ENCODE measurements at regions not wholly inside any gene's neighbourhood (a gene's known extent, or its start where the extent isn't known, plus 50 kb on each side); places are given as distances from the start of the nearest gene placed in this dataset.

DNA sequence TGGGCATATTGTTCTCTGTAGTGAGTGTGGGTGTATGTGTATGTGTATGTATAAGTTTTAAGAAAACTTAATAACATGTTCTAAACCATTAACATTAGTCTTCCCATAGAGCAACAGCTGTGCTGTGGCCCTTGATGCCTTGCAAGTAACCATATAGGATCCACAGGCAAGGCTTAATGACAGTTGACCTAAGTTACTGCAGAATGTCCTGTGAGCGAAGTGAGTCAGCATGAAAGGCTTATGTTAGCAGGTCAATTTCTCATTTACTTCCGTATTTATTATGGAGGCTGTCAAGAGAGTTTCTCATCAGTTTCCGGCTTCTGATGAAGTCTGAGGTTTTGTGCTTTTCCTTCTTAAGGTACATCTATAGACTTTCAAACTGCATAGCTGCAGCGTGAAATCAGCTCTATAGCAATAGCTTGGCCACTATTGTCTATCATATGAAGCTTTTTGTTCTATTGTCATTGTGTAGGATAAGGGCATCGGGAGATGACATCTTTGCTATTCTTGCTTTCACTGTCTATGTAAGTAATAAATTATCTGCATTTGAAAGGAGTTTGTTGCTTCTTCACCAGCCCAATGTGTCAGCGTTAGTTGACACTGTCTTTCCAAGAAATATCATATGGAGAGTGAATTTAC is 1153.4 kb upstream of the AGA start:
- POLR2A ChIA-PET = no interaction called here
- Histone ChIP-seq H3K9me3 (no peaks in the 10 kb centered on the region), H3K4me3 (ENCODE audit: control insufficient read depth in 1 of 2, extremely low read depth in 1 of 2, low read length in 1 of 2) (no peak overlapping the region), H3K27me3 (replicated peaks in 1 of 2; ENCODE audit: control insufficient read depth in 2 of 2, extremely low read depth in 1 of 2, insufficient read depth in 2 of 2, low read length in 1 of 2) (no peaks in the 10 kb centered on the region), H3K4me1 (ENCODE audit: control insufficient read depth in 1 of 2, extremely low read depth in 1 of 2, insufficient read depth in 2 of 2, low read length in 2 of 2) (no peaks in the 10 kb centered on the region), H3K27ac (ENCODE audit: low read length) (no peak overlapping the region), H3K36me3 (ENCODE audit: control insufficient read depth in 2 of 2, extremely low read depth in 1 of 2, insufficient read depth in 1 of 2, low read length in 1 of 2) (no peaks in the 10 kb centered on the region)
- no peak overlapping the region for H3K4me3 Mint-ChIP-seq
- ATAC-seq (replicated peaks in 1 of 4) = no peak
- peaks cover 4 to 29% (median 8%) of the 10 kb centered on the region in 3 donors for H3K9me3 Mint-ChIP-seq
- H3K36me3 Mint-ChIP-seq = no peaks in the 10 kb centered on the region
- no peaks in the 10 kb centered on the region for H3K4me1 Mint-ChIP-seq
- H3K27me3 Mint-ChIP-seq = no peaks in the 10 kb centered on the region
- WGBS (ENCODE audit: insufficient coverage) = no CpG with 5 or more reads among the region's 6 CpGs
- no peak overlapping the region for H3K27ac Mint-ChIP-seq
- DNase-seq = no peak
- CTCF ChIA-PET = interaction anchor here in 1 of 2 donors (0.7 kb wide), 1 partner anchor 82 kb away, joined by 4 read pairs; no protein-coding TSS in a partner anchor

GRCh38 chr4:178598672-178599071 is 1156.4 kb upstream of the AGA start:
- H3K4me1 Mint-ChIP-seq = no peaks in the 10 kb centered on the region
- no peak overlapping the region for H3K27ac Mint-ChIP-seq
- WGBS (ENCODE audit: insufficient coverage) = no CpG with 5 or more reads among the region's 1 CpG
- no peaks in the 10 kb centered on the region for H3K27me3 Mint-ChIP-seq
- H3K9me3 Mint-ChIP-seq = peaks cover 4 to 18% (median 6%) of the 10 kb centered on the region in 3 donors
- no peak overlapping the region for H3K4me3 ChIP-seq (ENCODE audit: control insufficient read depth in 1 of 2, extremely low read depth in 1 of 2, low read length in 1 of 2)
- no peaks in the 10 kb centered on the region for H3K4me1 ChIP-seq (ENCODE audit: control insufficient read depth in 1 of 2, extremely low read depth in 1 of 2, insufficient read depth in 2 of 2, low read length in 2 of 2)
- ChIA-PET POLR2A (no interaction called here), CTCF (no interaction called here)
- ATAC-seq (replicated peaks in 1 of 4) (no peak), DNase-seq (no peak)
- H3K27ac ChIP-seq (ENCODE audit: low read length) = no peak overlapping the region
- H3K9me3 ChIP-seq = no peaks in the 10 kb centered on the region
- no peaks in the 10 kb centered on the region for H3K36me3 ChIP-seq (ENCODE audit: control insufficient read depth in 2 of 2, extremely low read depth in 1 of 2, insufficient read depth in 1 of 2, low read length in 1 of 2)
- H3K27me3 ChIP-seq (replicated peaks in 1 of 2; ENCODE audit: control insufficient read depth in 2 of 2, extremely low read depth in 1 of 2, insufficient read depth in 2 of 2, low read length in 1 of 2) = no peaks in the 10 kb centered on the region
- H3K36me3 Mint-ChIP-seq = no peaks in the 10 kb centered on the region
- no peak overlapping the region for H3K4me3 Mint-ChIP-seq

DNA sequence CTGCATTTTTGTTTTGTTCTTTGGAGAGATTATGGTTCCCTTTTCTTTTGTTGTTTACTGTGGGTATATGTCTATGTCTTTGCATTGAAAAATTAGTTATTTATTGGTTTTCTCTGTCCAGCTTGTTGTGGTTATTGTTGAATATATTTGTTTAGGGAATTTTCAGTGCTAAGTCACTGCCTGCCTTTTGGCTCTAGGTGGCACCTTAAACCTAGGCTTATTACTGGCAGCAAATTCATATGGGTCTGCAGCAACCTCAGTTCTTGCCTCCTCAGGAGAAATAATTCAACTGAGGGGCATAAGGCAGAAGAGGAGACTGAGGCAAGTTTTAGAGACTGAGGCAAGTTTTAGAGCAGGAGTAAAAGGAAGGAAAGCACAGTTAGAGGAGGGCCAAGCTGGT is 1157.3 kb upstream of the AGA start:
- no peak for ATAC-seq (replicated peaks in 1 of 4)
- Mint-ChIP-seq H3K27ac (no peak overlapping the region), H3K4me3 (no peak overlapping the region)

DNA sequence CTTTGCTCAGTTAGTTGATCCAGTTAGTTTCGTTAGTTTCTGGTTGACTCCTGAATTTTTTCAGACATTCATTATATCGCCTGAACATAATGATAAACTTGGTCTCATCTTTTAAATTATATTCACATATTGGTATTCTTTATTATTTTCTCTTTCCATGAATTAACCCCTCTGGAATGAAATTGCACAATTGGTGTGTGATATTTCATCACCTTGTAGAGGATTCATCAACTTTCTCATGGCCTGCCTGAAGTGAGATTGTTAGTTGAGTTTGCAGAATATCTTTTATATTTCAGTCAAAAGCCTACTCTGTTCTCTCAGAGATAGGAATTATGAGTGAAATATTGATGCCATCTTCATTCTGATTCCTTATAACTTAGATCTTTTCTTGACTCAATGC is 1160.6 kb upstream of the AGA start:
- no peak overlapping the region for H3K27ac Mint-ChIP-seq
- peaks cover 0 to 19% (median 0%) of the 10 kb centered on the region in 3 donors for H3K9me3 Mint-ChIP-seq
- CTCF ChIA-PET = no interaction called here
- ATAC-seq (replicated peaks in 1 of 4) (no peak), DNase-seq (no peak)
- H3K36me3 ChIP-seq (ENCODE audit: control insufficient read depth in 2 of 2, extremely low read depth in 1 of 2, insufficient read depth in 1 of 2, low read length in 1 of 2) = no peaks in the 10 kb centered on the region
- no peak overlapping the region for H3K27ac ChIP-seq (ENCODE audit: low read length)
- H3K4me1 ChIP-seq (ENCODE audit: control insufficient read depth in 1 of 2, extremely low read depth in 1 of 2, insufficient read depth in 2 of 2, low read length in 2 of 2) = no peaks in the 10 kb centered on the region
- no peaks in the 10 kb centered on the region for H3K36me3 Mint-ChIP-seq
- no peak overlapping the region for H3K4me3 Mint-ChIP-seq
- no CpG with 5 or more reads among the region's 2 CpGs for WGBS (ENCODE audit: insufficient coverage)
- H3K4me3 ChIP-seq (ENCODE audit: control insufficient read depth in 1 of 2, extremely low read depth in 1 of 2, low read length in 1 of 2) = no peak overlapping the region
- POLR2A ChIA-PET = no interaction called here
- H3K27me3 ChIP-seq (replicated peaks in 1 of 2; ENCODE audit: control insufficient read depth in 2 of 2, extremely low read depth in 1 of 2, insufficient read depth in 2 of 2, low read length in 1 of 2) = no peaks in the 10 kb centered on the region
- H3K27me3 Mint-ChIP-seq = no peaks in the 10 kb centered on the region
- H3K4me1 Mint-ChIP-seq = no peaks in the 10 kb centered on the region
- no peaks in the 10 kb centered on the region for H3K9me3 ChIP-seq

More for the DNA sequence above, 1157.3 kb upstream of the AGA start:
- H3K27me3 Mint-ChIP-seq = no peaks in the 10 kb centered on the region
- no peaks in the 10 kb centered on the region for H3K4me1 Mint-ChIP-seq
- CTCF ChIA-PET = no interaction called here
- H3K27ac ChIP-seq (ENCODE audit: low read length) = no peak overlapping the region
- peaks cover 4 to 18% (median 6%) of the 10 kb centered on the region in 3 donors for H3K9me3 Mint-ChIP-seq
- no peaks in the 10 kb centered on the region for H3K9me3 ChIP-seq
- H3K4me3 ChIP-seq (ENCODE audit: control insufficient read depth in 1 of 2, extremely low read depth in 1 of 2, low read length in 1 of 2) = no peak overlapping the region
- H3K36me3 Mint-ChIP-seq = no peaks in the 10 kb centered on the region
- no peaks in the 10 kb centered on the region for H3K27me3 ChIP-seq (replicated peaks in 1 of 2; ENCODE audit: control insufficient read depth in 2 of 2, extremely low read depth in 1 of 2, insufficient read depth in 2 of 2, low read length in 1 of 2)
- H3K4me1 ChIP-seq (ENCODE audit: control insufficient read depth in 1 of 2, extremely low read depth in 1 of 2, insufficient read depth in 2 of 2, low read length in 2 of 2) = no peaks in the 10 kb centered on the region
- POLR2A ChIA-PET = no interaction called here
- DNase-seq = no peak
- no peaks in the 10 kb centered on the region for H3K36me3 ChIP-seq (ENCODE audit: control insufficient read depth in 2 of 2, extremely low read depth in 1 of 2, insufficient read depth in 1 of 2, low read length in 1 of 2)

GRCh38 chr4:178611062-178611461 is 1168.8 kb upstream of the AGA start:
- H3K4me3 Mint-ChIP-seq = no peak overlapping the region
- CTCF ChIA-PET = interaction anchor here in 1 of 2 donors (0.6 kb wide), 1 partner anchor 350 kb away, joined by 3 read pairs; no protein-coding TSS in a partner anchor
- H3K4me3 ChIP-seq (ENCODE audit: control insufficient read depth in 1 of 2, extremely low read depth in 1 of 2, low read length in 1 of 2) = no peak overlapping the region
- H3K4me1 ChIP-seq (ENCODE audit: control insufficient read depth in 1 of 2, extremely low read depth in 1 of 2, insufficient read depth in 2 of 2, low read length in 2 of 2) = no peaks in the 10 kb centered on the region
- DNase-seq (no peak), ATAC-seq (replicated peaks in 1 of 4) (no peak)
- no peaks in the 10 kb centered on the region for H3K4me1 Mint-ChIP-seq
- no peak overlapping the region for H3K27ac ChIP-seq (ENCODE audit: low read length)
- peaks cover 0 to 8% (median 5%) of the 10 kb centered on the region in 3 donors for H3K9me3 Mint-ChIP-seq
- H3K27ac Mint-ChIP-seq = no peak overlapping the region
- no peaks in the 10 kb centered on the region for H3K9me3 ChIP-seq
- POLR2A ChIA-PET = no interaction called here
- no CpG with 5 or more reads among the region's 2 CpGs for WGBS (ENCODE audit: insufficient coverage)
- no peaks in the 10 kb centered on the region for H3K36me3 ChIP-seq (ENCODE audit: control insufficient read depth in 2 of 2, extremely low read depth in 1 of 2, insufficient read depth in 1 of 2, low read length in 1 of 2)
- H3K27me3 Mint-ChIP-seq = no peaks in the 10 kb centered on the region
- H3K27me3 ChIP-seq (replicated peaks in 1 of 2; ENCODE audit: control insufficient read depth in 2 of 2, extremely low read depth in 1 of 2, insufficient read depth in 2 of 2, low read length in 1 of 2) = no peaks in the 10 kb centered on the region
- H3K36me3 Mint-ChIP-seq = no peaks in the 10 kb centered on the region

- no peak overlapping the region for H3K27ac Mint-ChIP-seq
- POLR2A ChIA-PET = no interaction called here
- H3K9me3 ChIP-seq = no peaks in the 10 kb centered on the region
- H3K27me3 Mint-ChIP-seq = no peaks in the 10 kb centered on the region
- peaks cover 0 to 8% (median 6%) of the 10 kb centered on the region in 3 donors for H3K9me3 Mint-ChIP-seq
- H3K36me3 ChIP-seq (ENCODE audit: control insufficient read depth in 2 of 2, extremely low read depth in 1 of 2, insufficient read depth in 1 of 2, low read length in 1 of 2) = no peaks in the 10 kb centered on the region
- CTCF ChIA-PET = no interaction called here
- H3K4me1 Mint-ChIP-seq = no peaks in the 10 kb centered on the region
- H3K4me1 ChIP-seq (ENCODE audit: control insufficient read depth in 1 of 2, extremely low read depth in 1 of 2, insufficient read depth in 2 of 2, low read length in 2 of 2) = no peaks in the 10 kb centered on the region
- H3K4me3 Mint-ChIP-seq = no peak overlapping the region
- no CpG with 5 or more reads among the region's 4 CpGs for WGBS (ENCODE audit: insufficient coverage)
- no peaks in the 10 kb centered on the region for H3K36me3 Mint-ChIP-seq
- no peak for DNase-seq
- no peak for ATAC-seq (replicated peaks in 1 of 4)
- no peak overlapping the region for H3K4me3 ChIP-seq (ENCODE audit: control insufficient read depth in 1 of 2, extremely low read depth in 1 of 2, low read length in 1 of 2)
- H3K27me3 ChIP-seq (replicated peaks in 1 of 2; ENCODE audit: control insufficient read depth in 2 of 2, extremely low read depth in 1 of 2, insufficient read depth in 2 of 2, low read length in 1 of 2) = no peaks in the 10 kb centered on the region
- no peak overlapping the region for H3K27ac ChIP-seq (ENCODE audit: low read length)
Measured at GRCh38 chr4:178612733-178613132, 1170.5 kb upstream of the AGA start.

GRCh38 chr4:178632415-178632814 is 1190.2 kb upstream of the AGA start:
- CTCF ChIA-PET = no interaction called here
- no CpG with 5 or more reads among the region's 1 CpG for WGBS (ENCODE audit: insufficient coverage)
- POLR2A ChIA-PET = no interaction called here

More at GRCh38 chr4:178632415-178632814, 1190.2 kb upstream of the AGA start:
- Mint-ChIP-seq H3K36me3 (no peaks in the 10 kb centered on the region), H3K27me3 (no peaks in the 10 kb centered on the region), H3K4me1 (no peaks in the 10 kb centered on the region), H3K9me3 (peaks cover 8 to 16% (median 9%) of the 10 kb centered on the region in 3 donors), H3K4me3 (no peak overlapping the region), H3K27ac (no peak overlapping the region)
- ATAC-seq (replicated peaks in 1 of 4) = no peak
- no peaks in the 10 kb centered on the region for H3K4me1 ChIP-seq (ENCODE audit: control insufficient read depth in 1 of 2, extremely low read depth in 1 of 2, insufficient read depth in 2 of 2, low read length in 2 of 2)
- DNase-seq = no peak
- no peak overlapping the region for H3K4me3 ChIP-seq (ENCODE audit: control insufficient read depth in 1 of 2, extremely low read depth in 1 of 2, low read length in 1 of 2)
- no peaks in the 10 kb centered on the region for H3K9me3 ChIP-seq
- H3K36me3 ChIP-seq (ENCODE audit: control insufficient read depth in 2 of 2, extremely low read depth in 1 of 2, insufficient read depth in 1 of 2, low read length in 1 of 2) = no peaks in the 10 kb centered on the region
- H3K27ac ChIP-seq (ENCODE audit: low read length) = no peak overlapping the region
- no peaks in the 10 kb centered on the region for H3K27me3 ChIP-seq (replicated peaks in 1 of 2; ENCODE audit: control insufficient read depth in 2 of 2, extremely low read depth in 1 of 2, insufficient read depth in 2 of 2, low read length in 1 of 2)
